Pancreas (tissue), 10 donors: ENCODE measurements at regions not wholly inside any gene's neighbourhood (a gene's known extent, or its start where the extent isn't known, plus 50 kb on each side); places are given as distances from the start of the nearest gene placed in this dataset.
A peak's percentile ranks its signal among the peaks of the same experiment; 100 is the strongest.

Experiments used
- ATAC-seq, 4 donors: fragments of 200-7000 bp; cut with Tn5 transposase; one replicate each; pipeline versions ENCODE4 v1.8.0 to v1.9.1; 2020; ENCODE audit warnings: mild to moderate bottlenecking in 4 of 4, moderate library complexity in 4 of 4
- DNase-seq, 6 donors: peaks; one replicate each; pipeline ENCODE4 v3.0.0-alpha.2; 2020
- FAIRE-seq: peaks from 2 replicates; lab custom pipeline; 2012; peaks lifted over from hg19 to GRCh38; lab: Jason Lieb, UNC
- H3K27ac ChIP-seq, 4 donors: fragments of 200-600 bp; sonication (generic); 1 replicate in 3 of 4; 2 replicates in 1 of 4; pipeline versions ENCODE4 v1.5.0 to v1.8.0; 2020
- H3K27me3 ChIP-seq, 4 donors: fragments of 200-600 bp; one replicate each; pipeline ENCODE4 v1.8.0; 2021
- H3K36me3 ChIP-seq, 3 donors: fragments of 200-600 bp; sonication (generic) in 1 of 3; one replicate each; pipeline versions ENCODE4 v1.5.0 to v1.8.0; 2020 to 2021
- H3K4me1 ChIP-seq, 3 donors: fragments of 200-600 bp; one replicate each; pipeline ENCODE4 v1.8.0; 2021
- H3K4me3 ChIP-seq, 4 donors: fragments of 200-600 bp; sonication (generic) in 2 of 4; one replicate each; pipeline versions ENCODE4 v1.5.0 to v1.8.0; 2020 to 2021
- H3K9me3 ChIP-seq, 4 donors: fragments of 200-600 bp; one replicate each; pipeline ENCODE4 v1.8.0; 2021
- CTCF ChIP-seq, 4 donors: fragments of 200-600 bp; sonication (generic) in 3 of 4; IDR thresholded peaks; one replicate each; pipeline versions ENCODE4 v1.5.0 to v1.8.0; 2021; ENCODE audit warnings: antibody characterized with exemption in 4 of 4
- WGBS, 2 donors: extraction: QIAGEN DNeasy Blood & Tissue Kit; methylation state at CpG; one replicate each; pipeline ENCODE4 v1.1.7; 2013; 5-methylcytosine and 5-hydroxymethylcytosine counted together
- intact Hi-C, 3 donors: fragments of 100-400 bp; cut with DNase I; formaldehyde crosslinking; loops; one replicate each; pipeline versions ENCODE4 v1.11.1 to v1.14.2; 2022
- donor health status: healthy with polysubstance abuse.
- donor health status: DM: no; HTN: no; CAD: no; lungs with moderate emphysema.
- donor health status: DM: no; HTN: no; CAD: no.
- donor health status: control.
- donor health status: control.
- donor health status: Bipolar disorder and iron deficiency.
- donor health status: DM: yes; HTN: yes; CAD: no.
- donor health status: DM: no; HTN: no; CAD: no.
- donor health status: DM: no; HTN: no; CAD: no.
- donor health status: DM: yes; HTN: yes; CAD: no.

DNA sequence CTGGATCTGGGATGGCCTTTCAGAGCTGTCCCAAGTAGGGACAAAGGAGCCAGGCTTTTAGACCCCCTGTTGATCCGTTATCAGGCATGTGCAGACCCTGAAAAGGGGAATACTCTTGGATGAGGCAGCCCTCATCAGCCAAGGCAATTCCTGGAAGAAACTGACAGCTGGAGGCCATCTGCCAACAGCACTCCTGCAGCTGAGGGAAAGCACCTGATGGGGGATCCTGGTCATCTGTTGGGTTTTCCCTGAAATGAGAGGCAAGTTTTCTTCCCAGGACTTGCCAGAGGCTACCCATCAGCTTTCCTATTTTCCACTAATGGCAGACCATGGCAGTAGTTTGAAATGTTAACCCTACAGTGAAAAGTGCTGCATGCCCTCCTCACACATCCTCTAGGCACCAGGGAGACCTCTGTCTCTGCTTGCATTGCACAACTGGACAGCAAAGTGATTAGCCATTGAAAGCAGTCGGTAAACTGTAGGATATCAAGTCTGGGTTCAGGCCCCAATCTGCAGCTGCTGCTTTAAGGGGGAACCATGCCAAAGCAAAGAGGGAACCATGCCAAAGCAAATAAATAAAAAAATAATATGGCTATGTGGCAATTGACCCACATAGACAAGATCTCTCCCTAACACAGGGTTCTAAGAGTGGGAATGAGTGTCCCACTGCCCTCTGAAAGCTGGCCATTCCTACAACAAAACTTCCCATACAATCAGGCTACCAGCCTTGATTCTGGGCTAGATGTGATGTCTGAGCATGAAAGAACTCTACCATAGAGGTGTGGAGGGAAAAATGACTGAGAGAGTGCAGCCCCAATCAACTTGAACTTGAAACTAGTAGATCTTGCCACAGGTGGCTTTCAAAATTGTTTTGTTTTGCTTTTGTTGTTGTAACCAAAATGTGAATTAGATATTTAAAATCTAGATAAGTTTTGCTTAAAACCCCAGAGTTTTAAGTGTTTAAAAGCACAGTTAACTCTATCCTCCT lies 232.0 kb upstream of the STT3B start:
- intact Hi-C loops, result no loop called here
- H3K4me1 ChIP-seq, result peaks cover 0 to 13% (median 6%) of the 10 kb centered on the region in 3 donors
- WGBS, 2 donors, result 49 to 51% methylated on average over 2 of the region's 2 CpGs
- ATAC-seq, result peak; percentile 87 to 94 (median 90)
- no peaks in the 10 kb centered on the region for H3K36me3 ChIP-seq
- H3K27ac ChIP-seq, result no peak overlapping the region
- no peak for FAIRE-seq
- TF ChIP-seq CTCF (IDR thresholded peaks at IDR 0.05), result no peak
- no peak overlapping the region for H3K4me3 ChIP-seq
- peak in 3 of 6 donors; percentile 17 to 61 (median 29) for DNase-seq
- no peaks in the 10 kb centered on the region for H3K27me3 ChIP-seq
- no peaks in the 10 kb centered on the region for H3K9me3 ChIP-seq

DNA sequence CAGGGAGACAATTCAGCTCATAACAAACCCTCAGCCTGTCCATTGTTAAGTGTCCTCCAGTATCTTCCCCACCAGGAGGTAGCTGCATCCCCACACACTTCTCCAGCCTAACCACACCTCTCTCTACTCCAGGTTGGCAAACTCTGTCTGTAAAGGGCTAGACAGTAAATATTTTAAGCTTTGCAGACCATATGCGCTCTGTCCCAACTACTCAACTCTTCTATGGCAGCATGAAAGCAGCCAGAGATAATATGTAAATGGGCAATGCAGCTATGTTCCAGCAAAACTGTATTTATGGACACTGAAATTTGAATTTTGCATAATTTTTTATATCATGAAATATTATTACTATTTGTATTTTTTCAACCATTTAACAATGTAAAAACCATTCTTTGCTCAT lies 230.4 kb upstream of the STT3B start:
- Histone ChIP-seq H3K36me3 (no peaks in the 10 kb centered on the region), H3K27ac (no peak overlapping the region), H3K4me1 (peaks cover 0 to 13% (median 6%) of the 10 kb centered on the region in 3 donors), H3K9me3 (no peaks in the 10 kb centered on the region), H3K4me3 (no peak overlapping the region), H3K27me3 (no peaks in the 10 kb centered on the region)
- no peak for TF ChIP-seq CTCF (IDR thresholded peaks at IDR 0.05)
- FAIRE-seq (no peak), ATAC-seq (no peak), DNase-seq (no peak)
- intact Hi-C loops, result no loop called here
- 96 to 100% methylated on average over 1 of the region's 1 CpG for WGBS, 2 donors

DNA sequence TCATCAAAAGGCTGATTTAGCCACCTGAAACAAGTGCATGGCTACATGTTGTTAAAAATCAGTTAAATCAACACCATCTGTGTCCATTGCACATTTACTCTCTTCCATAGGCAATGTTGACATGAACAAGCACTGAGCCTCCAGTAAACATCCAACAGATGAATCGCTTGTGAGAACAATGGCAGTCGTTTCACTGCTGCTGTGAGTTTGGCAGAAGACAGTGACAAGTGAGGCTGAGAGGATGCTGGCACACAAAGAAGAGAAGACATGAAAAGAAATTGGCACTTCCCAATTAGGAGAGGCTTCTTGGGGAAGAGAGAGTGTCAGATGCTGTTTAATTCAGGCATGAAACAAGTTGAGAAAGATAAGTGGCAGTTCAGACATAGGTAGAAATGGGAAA lies 227.4 kb upstream of the STT3B start:
- no peak for TF ChIP-seq CTCF (IDR thresholded peaks at IDR 0.05)
- DNase-seq (no peak), FAIRE-seq (no peak), ATAC-seq (no peak)
- no peaks in the 10 kb centered on the region for H3K9me3 ChIP-seq
- no peak overlapping the region for H3K27ac ChIP-seq
- peaks cover 0 to 13% (median 6%) of the 10 kb centered on the region in 3 donors for H3K4me1 ChIP-seq
- intact Hi-C loops, result no loop called here
- H3K36me3 ChIP-seq, result no peaks in the 10 kb centered on the region
- no peak overlapping the region for H3K4me3 ChIP-seq
- no peaks in the 10 kb centered on the region for H3K27me3 ChIP-seq
- WGBS, 2 donors, result 74 to 80% methylated on average over 2 of the region's 2 CpGs

DNA sequence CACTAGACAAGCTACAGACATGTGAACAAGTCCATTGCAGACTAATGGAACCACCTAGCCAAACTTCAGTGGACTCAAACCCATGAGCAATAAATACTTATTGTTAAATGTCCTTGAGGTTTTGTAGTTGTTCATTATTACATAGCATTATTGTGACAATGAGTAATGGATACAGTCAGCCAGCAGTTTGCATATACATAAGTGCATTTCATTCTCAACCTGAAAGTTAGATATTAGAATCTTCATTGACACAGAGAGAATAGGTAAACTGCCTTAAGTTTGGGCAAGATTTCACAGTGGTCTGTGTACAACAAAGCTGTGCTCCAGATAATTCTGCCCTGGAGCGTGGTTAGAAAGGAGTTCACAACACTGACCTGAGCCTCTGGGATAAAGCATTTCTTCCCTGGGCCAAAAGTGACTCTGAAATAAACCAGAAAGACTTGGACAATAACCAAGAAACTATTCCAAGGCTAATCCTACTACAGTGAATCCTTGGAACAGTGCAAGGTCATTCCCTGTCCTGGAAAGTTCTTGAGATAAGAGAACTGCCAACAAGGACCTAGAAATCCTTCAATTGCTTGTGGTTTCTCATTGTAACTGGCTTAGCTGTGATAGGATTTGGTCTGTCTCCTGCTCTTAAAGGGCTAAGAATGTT lies 225.5 kb upstream of the STT3B start:
- WGBS, 2 donors, result 55 to 60% methylated on average over 1 of the region's 1 CpG
- intact Hi-C loops, result no loop called here
- DNase-seq, result no peak
- ATAC-seq, result no peak
- H3K27me3 ChIP-seq, result no peaks in the 10 kb centered on the region
- no peak overlapping the region for H3K4me3 ChIP-seq
- no peaks in the 10 kb centered on the region for H3K4me1 ChIP-seq
- no peak overlapping the region for H3K27ac ChIP-seq
- no peak for TF ChIP-seq CTCF (IDR thresholded peaks at IDR 0.05)
- no peaks in the 10 kb centered on the region for H3K36me3 ChIP-seq
- no peaks in the 10 kb centered on the region for H3K9me3 ChIP-seq
- no peak for FAIRE-seq
